ENCODE measurements at regions not wholly inside any gene's neighbourhood (a gene's known extent, or its start where the extent isn't known, plus 50 kb on each side); places are given as distances from the start of the nearest gene placed in this dataset.
"Not testable (repeated sequence)": the region's sequence is repeated elsewhere in the genome, so short reads cannot be mapped to it uniquely, and the experiment has no call there.

DNA sequence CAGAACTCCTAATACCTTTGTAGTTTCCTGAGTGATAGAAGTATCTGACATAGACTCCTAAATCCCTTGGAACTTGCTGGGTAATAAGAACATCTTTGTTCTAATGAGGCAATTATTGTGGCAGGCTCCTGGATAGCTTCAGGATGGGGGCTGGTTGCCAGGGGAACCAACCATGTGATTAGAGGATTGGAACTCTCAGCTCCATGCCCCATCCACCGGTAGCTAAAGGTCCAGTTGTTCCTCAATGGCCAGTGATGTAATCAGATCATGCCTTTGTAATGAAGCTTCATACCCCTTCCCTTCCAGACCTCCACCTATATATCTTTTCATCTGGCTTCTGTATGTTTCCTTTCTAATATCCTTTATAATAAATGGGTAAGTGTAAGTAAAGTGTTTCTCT, 221.2 kb upstream of the ALCAM start:
- Histone ChIP-seq H2AFZ (ENCODE audit: low read length) (no peak overlapping the region), H3K9me3 (ENCODE audit: low read depth, low read length) (no peaks in the 10 kb centered on the region), H3K4me2 (ENCODE audit: insufficient read depth, low read length) (no peak overlapping the region), H3K79me2 (ENCODE audit: insufficient read depth, low read length) (no peaks in the 10 kb centered on the region), H4K20me1 (ENCODE audit: insufficient read depth, low read length) (no peaks in the 10 kb centered on the region), H3K36me3 (ENCODE audit: insufficient read depth, low read length) (no peaks in the 10 kb centered on the region), H3K4me1 (ENCODE audit: insufficient read depth, low read length) (peaks cover 6% of the 10 kb centered on the region), H3K27ac (ENCODE audit: low read depth, low read length) (no peak overlapping the region), H3K4me3 (ENCODE audit: insufficient read depth, low read length) (no peak overlapping the region), H3K27me3 (ENCODE audit: insufficient read depth, low read length) (no peaks in the 10 kb centered on the region)
- TF ChIP-seq, protein P1, sequence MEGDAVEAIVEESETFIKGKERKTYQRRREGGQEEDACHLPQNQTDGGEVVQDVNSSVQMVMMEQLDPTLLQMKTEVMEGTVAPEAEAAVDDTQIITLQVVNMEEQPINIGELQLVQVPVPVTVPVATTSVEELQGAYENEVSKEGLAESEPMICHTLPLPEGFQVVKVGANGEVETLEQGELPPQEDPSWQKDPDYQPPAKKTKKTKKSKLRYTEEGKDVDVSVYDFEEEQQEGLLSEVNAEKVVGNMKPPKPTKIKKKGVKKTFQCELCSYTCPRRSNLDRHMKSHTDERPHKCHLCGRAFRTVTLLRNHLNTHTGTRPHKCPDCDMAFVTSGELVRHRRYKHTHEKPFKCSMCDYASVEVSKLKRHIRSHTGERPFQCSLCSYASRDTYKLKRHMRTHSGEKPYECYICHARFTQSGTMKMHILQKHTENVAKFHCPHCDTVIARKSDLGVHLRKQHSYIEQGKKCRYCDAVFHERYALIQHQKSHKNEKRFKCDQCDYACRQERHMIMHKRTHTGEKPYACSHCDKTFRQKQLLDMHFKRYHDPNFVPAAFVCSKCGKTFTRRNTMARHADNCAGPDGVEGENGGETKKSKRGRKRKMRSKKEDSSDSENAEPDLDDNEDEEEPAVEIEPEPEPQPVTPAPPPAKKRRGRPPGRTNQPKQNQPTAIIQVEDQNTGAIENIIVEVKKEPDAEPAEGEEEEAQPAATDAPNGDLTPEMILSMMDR (IDR thresholded peaks at IDR 0.05; ENCODE audit: extremely low read depth, low read depth, low read length), result no peak
- DNase-seq (ENCODE audit: insufficient read length, low spot score, missing footprints), result no peak

DNA sequence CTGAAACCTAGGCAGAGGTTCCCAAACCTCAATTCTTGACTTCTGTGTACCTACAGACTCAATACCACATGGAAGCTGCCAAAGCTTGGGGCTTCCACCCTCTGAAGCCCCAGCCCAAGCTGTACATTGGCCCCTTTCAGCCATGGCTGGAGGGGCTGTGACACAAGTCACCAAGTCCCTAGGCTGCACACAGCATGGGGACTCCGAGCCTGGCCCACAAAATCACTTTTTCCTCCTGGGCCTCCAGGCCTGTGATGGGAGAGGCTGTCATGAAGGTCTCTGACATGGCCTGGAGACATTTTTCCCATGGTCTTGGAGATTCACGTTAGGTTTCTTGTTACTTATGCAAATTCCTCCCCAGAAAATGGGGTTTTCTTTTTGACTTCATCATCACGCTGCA, 217.5 kb upstream of the ALCAM start:
- DNase-seq (ENCODE audit: insufficient read length, low spot score, missing footprints); H3K27me3 ChIP-seq (ENCODE audit: insufficient read depth, low read length); H3K36me3 ChIP-seq (ENCODE audit: insufficient read depth, low read length); H3K4me1 ChIP-seq (ENCODE audit: insufficient read depth, low read length); H3K4me3 ChIP-seq (ENCODE audit: insufficient read depth, low read length); H3K27ac ChIP-seq (ENCODE audit: low read depth, low read length); H3K4me2 ChIP-seq (ENCODE audit: insufficient read depth, low read length); H3K79me2 ChIP-seq (ENCODE audit: insufficient read depth, low read length); H2AFZ ChIP-seq (ENCODE audit: low read length); H4K20me1 ChIP-seq (ENCODE audit: insufficient read depth, low read length); H3K9me3 ChIP-seq (ENCODE audit: low read depth, low read length): not testable (repeated sequence)

DNA sequence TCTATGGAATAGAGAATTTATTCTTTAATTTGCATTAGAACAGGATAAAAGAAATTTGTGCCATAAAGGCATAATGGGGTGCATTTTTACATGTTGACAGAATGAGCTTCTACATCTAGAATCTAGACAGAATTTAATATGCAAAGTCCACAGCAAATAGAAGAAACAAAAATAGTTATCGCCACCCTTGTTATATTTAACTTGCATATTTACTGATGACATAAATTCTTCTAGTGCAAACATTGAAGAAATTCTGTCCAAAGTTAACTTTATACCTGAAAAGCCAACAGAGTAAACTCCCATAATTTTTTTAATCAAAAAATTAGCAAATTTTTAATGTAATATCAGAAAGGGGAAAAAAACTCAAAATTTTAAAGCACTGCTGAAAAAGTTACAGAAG, 213.7 kb upstream of the ALCAM start:
- no peak overlapping the region for H3K4me3 ChIP-seq (ENCODE audit: insufficient read depth, low read length)
- H4K20me1 ChIP-seq (ENCODE audit: insufficient read depth, low read length), result no peaks in the 10 kb centered on the region
- TF ChIP-seq, protein P1 (IDR thresholded peaks at IDR 0.05; ENCODE audit: extremely low read depth, low read depth, low read length), result no peak
- H3K4me1 ChIP-seq (ENCODE audit: insufficient read depth, low read length), result peaks cover 8% of the 10 kb centered on the region
- H2AFZ ChIP-seq (ENCODE audit: low read length), result no peak overlapping the region
- no peak overlapping the region for H3K27ac ChIP-seq (ENCODE audit: low read depth, low read length)
- no peak overlapping the region for H3K4me2 ChIP-seq (ENCODE audit: insufficient read depth, low read length)
- H3K36me3 ChIP-seq (ENCODE audit: insufficient read depth, low read length), result no peaks in the 10 kb centered on the region
- no peak for DNase-seq (ENCODE audit: insufficient read length, low spot score, missing footprints)
- no peaks in the 10 kb centered on the region for H3K79me2 ChIP-seq (ENCODE audit: insufficient read depth, low read length)
- H3K9me3 ChIP-seq (ENCODE audit: low read depth, low read length), result no peaks in the 10 kb centered on the region
- H3K27me3 ChIP-seq (ENCODE audit: insufficient read depth, low read length), result no peaks in the 10 kb centered on the region

DNA sequence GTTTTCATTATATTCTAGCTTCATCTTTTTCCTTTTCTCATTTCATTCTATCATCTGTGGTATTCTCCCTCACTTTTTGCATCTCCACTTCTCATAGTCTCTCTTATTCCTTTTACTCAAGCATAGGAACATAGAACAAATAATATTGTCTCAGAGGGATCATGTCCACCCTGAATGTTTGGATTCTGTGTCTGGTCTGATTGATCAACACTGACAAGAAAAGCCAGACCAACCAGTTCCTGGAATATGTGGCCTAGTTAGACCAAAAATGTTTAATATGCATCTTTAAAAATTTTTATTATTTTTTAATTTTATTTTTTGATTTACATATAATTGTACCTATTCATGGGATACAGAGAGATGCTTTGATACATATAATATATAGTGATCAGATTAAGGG, 212.0 kb upstream of the ALCAM start:
- TF ChIP-seq, protein P1 (IDR thresholded peaks at IDR 0.05; ENCODE audit: extremely low read depth, low read depth, low read length), result no peak
- H3K4me1 ChIP-seq (ENCODE audit: insufficient read depth, low read length), result peaks cover 8% of the 10 kb centered on the region
- no peak for DNase-seq (ENCODE audit: insufficient read length, low spot score, missing footprints)
- H3K36me3 ChIP-seq (ENCODE audit: insufficient read depth, low read length), result no peaks in the 10 kb centered on the region
- no peaks in the 10 kb centered on the region for H4K20me1 ChIP-seq (ENCODE audit: insufficient read depth, low read length)
- no peaks in the 10 kb centered on the region for H3K27me3 ChIP-seq (ENCODE audit: insufficient read depth, low read length)
- H3K4me2 ChIP-seq (ENCODE audit: insufficient read depth, low read length), result no peak overlapping the region
- H3K27ac ChIP-seq (ENCODE audit: low read depth, low read length), result no peak overlapping the region
- no peaks in the 10 kb centered on the region for H3K9me3 ChIP-seq (ENCODE audit: low read depth, low read length)
- no peak overlapping the region for H2AFZ ChIP-seq (ENCODE audit: low read length)
- no peak overlapping the region for H3K4me3 ChIP-seq (ENCODE audit: insufficient read depth, low read length)
- H3K79me2 ChIP-seq (ENCODE audit: insufficient read depth, low read length), result no peaks in the 10 kb centered on the region

All from osteoblast (primary cell).